GM23338 (cell line): ENCODE measurements at regions not wholly inside any gene's neighbourhood (a gene's known extent, or its start where the extent isn't known, plus 50 kb on each side); places are given as distances from the start of the nearest gene placed in this dataset.

Experiments used
- ATAC-seq: fragments of 200-7000 bp; cut with Tn5 transposase; 3 replicates; pipeline ENCODE4 v1.9.1; 2020
- DNase-seq: peaks from one replicate; pipeline ENCODE4 v3.0.0-alpha.2; 2015; ENCODE audit warnings: low spot score
- H2AFZ ChIP-seq: fragments of 200-600 bp; sonication (generic); 2 replicates; pipeline ENCODE4 v1.8.0; 2016; ENCODE audit warnings: antibody characterized with exemption, mild to moderate bottlenecking, moderate library complexity
- H3F3A ChIP-seq: fragments of 200-600 bp; sonication (generic); replicated peaks from 2 replicates; pipeline ENCODE4 v1.8.0; 2017; ENCODE audit warnings: antibody characterized with exemption, mixed run types, low read depth
- H3K27ac ChIP-seq: fragments of 200-600 bp; sonication (generic); 2 replicates; pipeline ENCODE4 v1.6.1; 2016; ENCODE audit warnings: low read depth
- H3K27me3 ChIP-seq: fragments of 200-600 bp; sonication (generic); 2 replicates; pipeline ENCODE4 v1.8.0; 2016; ENCODE audit warnings: mild to moderate bottlenecking, mixed run types, moderate library complexity; ENCODE audit not compliant: insufficient read depth
- H3K36me3 ChIP-seq: fragments of 200-600 bp; sonication (generic); 2 replicates; pipeline ENCODE4 v1.8.0; 2016; ENCODE audit warnings: mild to moderate bottlenecking; ENCODE audit not compliant: insufficient read depth
- H3K4me1 ChIP-seq: fragments of 200-600 bp; sonication (generic); 2 replicates; pipeline ENCODE4 v1.8.0; 2016; ENCODE audit warnings: mild to moderate bottlenecking, moderate library complexity; ENCODE audit not compliant: insufficient read depth
- H3K4me2 ChIP-seq: fragments of 200-600 bp; sonication (generic); 2 replicates; pipeline ENCODE4 v1.7.1; 2017; ENCODE audit warnings: mixed run types
- H3K4me3 ChIP-seq: fragments of 200-600 bp; sonication (generic); 2 replicates; pipeline ENCODE4 v1.6.1; 2016; ENCODE audit warnings: mixed run types
- H3K79me2 ChIP-seq: fragments of 200-600 bp; sonication (generic); replicated peaks from 2 replicates; pipeline ENCODE4 v1.8.0; 2017; ENCODE audit warnings: mild to moderate bottlenecking; ENCODE audit not compliant: insufficient read depth
- H3K9me2 ChIP-seq: fragments of 200-600 bp; sonication (generic); 2 replicates; pipeline ENCODE4 v1.8.0; 2017; ENCODE audit not compliant: insufficient read depth
- H4K20me1 ChIP-seq: fragments of 200-600 bp; sonication (generic); replicated peaks from 2 replicates; pipeline ENCODE4 v1.8.0; 2017; ENCODE audit warnings: mild to moderate bottlenecking; ENCODE audit not compliant: insufficient read depth
- H3K27ac Mint-ChIP-seq: 2 replicates; pipeline ENCODE4 v1.8.0; 2020; ENCODE audit warnings: inconsistent platforms, mild to moderate bottlenecking, moderate library complexity, mixed read lengths
- H3K27me3 Mint-ChIP-seq: 3 replicates; pipeline ENCODE4 v1.8.0; 2022; ENCODE audit warnings: low read depth, mild to moderate bottlenecking, moderate library complexity, mixed read lengths, inconsistent platforms; ENCODE audit not compliant: insufficient read depth, poor library complexity
- H3K36me3 Mint-ChIP-seq: 3 replicates; pipeline ENCODE4 v1.8.0; 2021; ENCODE audit warnings: low read depth, mild to moderate bottlenecking, inconsistent platforms, moderate library complexity, mixed read lengths
- H3K4me1 Mint-ChIP-seq: 3 replicates; pipeline ENCODE4 v1.8.0; 2020; ENCODE audit warnings: mild to moderate bottlenecking, inconsistent platforms, mixed read lengths
- H3K4me3 Mint-ChIP-seq: 3 replicates; pipeline ENCODE4 v1.8.0; 2021; ENCODE audit warnings: moderate library complexity, mild to moderate bottlenecking, inconsistent platforms, mixed read lengths
- H3K9me3 Mint-ChIP-seq: 3 replicates; pipeline ENCODE4 v1.8.0; 2020; ENCODE audit warnings: moderate library complexity, mild to moderate bottlenecking, inconsistent platforms, mixed read lengths
- JUNB ChIP-seq: IDR thresholded peaks from one replicate; pipeline ENCODE4 v1.6.1; 2016; ENCODE audit warnings: antibody characterized with exemption; ENCODE audit not compliant: unreplicated experiment
- NANOG ChIP-seq: IDR thresholded peaks from 2 replicates; pipeline ENCODE4 v1.6.1; 2016; ENCODE audit warnings: antibody characterized with exemption, borderline replicate concordance
- POLR2AphosphoS5 ChIP-seq: IDR thresholded peaks from 2 replicates; pipeline ENCODE4 v1.6.1; 2016; ENCODE audit warnings: antibody characterized with exemption, low read depth
- ZNF114 ChIP-seq: fragments of 250-450 bp; sonication (Bioruptor Pico); IDR thresholded peaks from 2 replicates; pipeline ENCODE4 v1.5.0; 2020; ENCODE audit warnings: mild to moderate bottlenecking, moderate library complexity
- TF ChIP-seq, protein P1 (sequence below): IDR thresholded peaks from 2 replicates; pipeline ENCODE4 v1.6.1; 2016; ENCODE audit warnings: antibody characterized with exemption
- TF ChIP-seq, protein P2 (sequence below): fragments of 250-450 bp; sonication (Bioruptor Pico); IDR thresholded peaks from 2 replicates; pipeline ENCODE4 v1.5.0; 2020; ENCODE audit warnings: mild to moderate bottlenecking, moderate library complexity
- TF ChIP-seq, protein P3 (sequence below): IDR thresholded peaks from one replicate; pipeline ENCODE4 v1.6.1; 2018; ENCODE audit warnings: antibody characterized with exemption; ENCODE audit not compliant: unreplicated experiment

DNA sequence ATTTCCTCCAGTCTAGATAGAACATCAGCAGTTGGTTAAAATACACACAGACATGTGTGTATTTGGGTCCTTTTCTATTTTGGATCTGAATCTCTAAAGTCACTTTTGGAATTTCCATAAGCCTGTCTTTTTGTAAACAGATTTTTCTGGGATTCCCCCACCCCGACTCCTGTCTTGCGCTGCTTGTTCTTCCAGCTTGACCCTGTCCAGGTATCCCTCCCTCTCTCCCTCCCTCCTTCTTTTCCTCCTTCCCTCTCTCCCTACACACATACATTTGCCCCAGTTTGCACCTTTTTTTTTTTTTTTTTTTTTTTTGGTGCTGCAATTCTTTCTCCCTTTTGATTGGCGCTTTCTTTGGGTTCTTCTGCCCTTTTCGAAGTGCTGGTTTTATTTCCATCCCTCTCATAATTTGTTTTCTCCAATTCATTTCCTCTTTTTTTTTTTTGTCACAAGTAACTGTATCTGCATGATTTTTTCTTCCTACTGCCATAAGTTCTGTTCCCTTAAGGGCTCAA, 114.8 kb upstream of the SERTAD2 start:
- H3K36me3 ChIP-seq, result no peaks in the 10 kb centered on the region
- peaks cover 10% of the 10 kb centered on the region for H3K4me1 ChIP-seq
- H3K27me3 Mint-ChIP-seq, result peaks cover 20% of the 10 kb centered on the region
- H3K27me3 ChIP-seq, result peaks cover 68% of the 10 kb centered on the region
- no peaks in the 10 kb centered on the region for H4K20me1 ChIP-seq
- H3K4me3 ChIP-seq, result peak overlapping the region; percentile 63
- TF ChIP-seq NANOG (no peak), POLR2AphosphoS5 (no peak), ZNF114 (no peak), JUNB (no peak)
- TF ChIP-seq, protein P1, sequence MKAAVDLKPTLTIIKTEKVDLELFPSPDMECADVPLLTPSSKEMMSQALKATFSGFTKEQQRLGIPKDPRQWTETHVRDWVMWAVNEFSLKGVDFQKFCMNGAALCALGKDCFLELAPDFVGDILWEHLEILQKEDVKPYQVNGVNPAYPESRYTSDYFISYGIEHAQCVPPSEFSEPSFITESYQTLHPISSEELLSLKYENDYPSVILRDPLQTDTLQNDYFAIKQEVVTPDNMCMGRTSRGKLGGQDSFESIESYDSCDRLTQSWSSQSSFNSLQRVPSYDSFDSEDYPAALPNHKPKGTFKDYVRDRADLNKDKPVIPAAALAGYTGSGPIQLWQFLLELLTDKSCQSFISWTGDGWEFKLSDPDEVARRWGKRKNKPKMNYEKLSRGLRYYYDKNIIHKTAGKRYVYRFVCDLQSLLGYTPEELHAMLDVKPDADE, result no peak
- TF ChIP-seq, protein P2, sequence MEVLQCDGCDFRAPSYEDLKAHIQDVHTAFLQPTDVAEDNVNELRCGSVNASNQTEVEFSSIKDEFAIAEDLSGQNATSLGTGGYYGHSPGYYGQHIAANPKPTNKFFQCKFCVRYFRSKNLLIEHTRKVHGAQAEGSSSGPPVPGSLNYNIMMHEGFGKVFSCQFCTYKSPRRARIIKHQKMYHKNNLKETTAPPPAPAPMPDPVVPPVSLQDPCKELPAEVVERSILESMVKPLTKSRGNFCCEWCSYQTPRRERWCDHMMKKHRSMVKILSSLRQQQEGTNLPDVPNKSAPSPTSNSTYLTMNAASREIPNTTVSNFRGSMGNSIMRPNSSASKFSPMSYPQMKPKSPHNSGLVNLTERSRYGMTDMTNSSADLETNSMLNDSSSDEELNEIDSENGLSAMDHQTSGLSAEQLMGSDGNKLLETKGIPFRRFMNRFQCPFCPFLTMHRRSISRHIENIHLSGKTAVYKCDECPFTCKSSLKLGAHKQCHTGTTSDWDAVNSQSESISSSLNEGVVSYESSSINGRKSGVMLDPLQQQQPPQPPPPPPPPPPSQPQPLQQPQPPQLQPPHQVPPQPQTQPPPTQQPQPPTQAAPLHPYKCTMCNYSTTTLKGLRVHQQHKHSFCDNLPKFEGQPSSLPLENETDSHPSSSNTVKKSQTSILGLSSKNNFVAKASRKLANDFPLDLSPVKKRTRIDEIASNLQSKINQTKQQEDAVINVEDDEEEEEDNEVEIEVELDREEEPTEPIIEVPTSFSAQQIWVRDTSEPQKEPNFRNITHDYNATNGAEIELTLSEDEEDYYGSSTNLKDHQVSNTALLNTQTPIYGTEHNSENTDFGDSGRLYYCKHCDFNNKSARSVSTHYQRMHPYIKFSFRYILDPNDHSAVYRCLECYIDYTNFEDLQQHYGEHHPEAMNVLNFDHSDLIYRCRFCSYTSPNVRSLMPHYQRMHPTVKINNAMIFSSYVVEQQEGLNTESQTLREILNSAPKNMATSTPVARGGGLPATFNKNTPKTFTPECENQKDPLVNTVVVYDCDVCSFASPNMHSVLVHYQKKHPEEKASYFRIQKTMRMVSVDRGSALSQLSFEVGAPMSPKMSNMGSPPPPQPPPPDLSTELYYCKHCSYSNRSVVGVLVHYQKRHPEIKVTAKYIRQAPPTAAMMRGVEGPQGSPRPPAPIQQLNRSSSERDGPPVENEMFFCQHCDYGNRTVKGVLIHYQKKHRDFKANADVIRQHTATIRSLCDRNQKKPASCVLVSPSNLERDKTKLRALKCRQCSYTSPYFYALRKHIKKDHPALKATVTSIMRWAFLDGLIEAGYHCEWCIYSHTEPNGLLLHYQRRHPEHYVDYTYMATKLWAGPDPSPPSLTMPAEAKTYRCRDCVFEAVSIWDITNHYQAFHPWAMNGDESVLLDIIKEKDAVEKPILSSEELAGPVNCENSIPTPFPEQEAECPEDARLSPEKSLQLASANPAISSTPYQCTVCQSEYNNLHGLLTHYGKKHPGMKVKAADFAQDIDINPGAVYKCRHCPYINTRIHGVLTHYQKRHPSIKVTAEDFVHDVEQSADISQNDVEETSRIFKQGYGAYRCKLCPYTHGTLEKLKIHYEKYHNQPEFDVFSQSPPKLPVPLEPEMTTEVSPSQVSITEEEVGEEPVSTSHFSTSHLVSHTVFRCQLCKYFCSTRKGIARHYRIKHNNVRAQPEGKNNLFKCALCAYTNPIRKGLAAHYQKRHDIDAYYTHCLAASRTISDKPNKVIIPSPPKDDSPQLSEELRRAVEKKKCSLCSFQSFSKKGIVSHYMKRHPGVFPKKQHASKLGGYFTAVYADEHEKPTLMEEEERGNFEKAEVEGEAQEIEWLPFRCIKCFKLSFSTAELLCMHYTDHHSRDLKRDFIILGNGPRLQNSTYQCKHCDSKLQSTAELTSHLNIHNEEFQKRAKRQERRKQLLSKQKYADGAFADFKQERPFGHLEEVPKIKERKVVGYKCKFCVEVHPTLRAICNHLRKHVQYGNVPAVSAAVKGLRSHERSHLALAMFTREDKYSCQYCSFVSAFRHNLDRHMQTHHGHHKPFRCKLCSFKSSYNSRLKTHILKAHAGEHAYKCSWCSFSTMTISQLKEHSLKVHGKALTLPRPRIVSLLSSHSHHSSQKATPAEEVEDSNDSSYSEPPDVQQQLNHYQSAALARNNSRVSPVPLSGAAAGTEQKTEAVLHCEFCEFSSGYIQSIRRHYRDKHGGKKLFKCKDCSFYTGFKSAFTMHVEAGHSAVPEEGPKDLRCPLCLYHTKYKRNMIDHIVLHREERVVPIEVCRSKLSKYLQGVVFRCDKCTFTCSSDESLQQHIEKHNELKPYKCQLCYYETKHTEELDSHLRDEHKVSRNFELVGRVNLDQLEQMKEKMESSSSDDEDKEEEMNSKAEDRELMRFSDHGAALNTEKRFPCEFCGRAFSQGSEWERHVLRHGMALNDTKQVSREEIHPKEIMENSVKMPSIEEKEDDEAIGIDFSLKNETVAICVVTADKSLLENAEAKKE (CRISPR knock-in tag), result no peak
- TF ChIP-seq, protein P3, sequence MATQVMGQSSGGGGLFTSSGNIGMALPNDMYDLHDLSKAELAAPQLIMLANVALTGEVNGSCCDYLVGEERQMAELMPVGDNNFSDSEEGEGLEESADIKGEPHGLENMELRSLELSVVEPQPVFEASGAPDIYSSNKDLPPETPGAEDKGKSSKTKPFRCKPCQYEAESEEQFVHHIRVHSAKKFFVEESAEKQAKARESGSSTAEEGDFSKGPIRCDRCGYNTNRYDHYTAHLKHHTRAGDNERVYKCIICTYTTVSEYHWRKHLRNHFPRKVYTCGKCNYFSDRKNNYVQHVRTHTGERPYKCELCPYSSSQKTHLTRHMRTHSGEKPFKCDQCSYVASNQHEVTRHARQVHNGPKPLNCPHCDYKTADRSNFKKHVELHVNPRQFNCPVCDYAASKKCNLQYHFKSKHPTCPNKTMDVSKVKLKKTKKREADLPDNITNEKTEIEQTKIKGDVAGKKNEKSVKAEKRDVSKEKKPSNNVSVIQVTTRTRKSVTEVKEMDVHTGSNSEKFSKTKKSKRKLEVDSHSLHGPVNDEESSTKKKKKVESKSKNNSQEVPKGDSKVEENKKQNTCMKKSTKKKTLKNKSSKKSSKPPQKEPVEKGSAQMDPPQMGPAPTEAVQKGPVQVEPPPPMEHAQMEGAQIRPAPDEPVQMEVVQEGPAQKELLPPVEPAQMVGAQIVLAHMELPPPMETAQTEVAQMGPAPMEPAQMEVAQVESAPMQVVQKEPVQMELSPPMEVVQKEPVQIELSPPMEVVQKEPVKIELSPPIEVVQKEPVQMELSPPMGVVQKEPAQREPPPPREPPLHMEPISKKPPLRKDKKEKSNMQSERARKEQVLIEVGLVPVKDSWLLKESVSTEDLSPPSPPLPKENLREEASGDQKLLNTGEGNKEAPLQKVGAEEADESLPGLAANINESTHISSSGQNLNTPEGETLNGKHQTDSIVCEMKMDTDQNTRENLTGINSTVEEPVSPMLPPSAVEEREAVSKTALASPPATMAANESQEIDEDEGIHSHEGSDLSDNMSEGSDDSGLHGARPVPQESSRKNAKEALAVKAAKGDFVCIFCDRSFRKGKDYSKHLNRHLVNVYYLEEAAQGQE, result no peak
- H3K4me3 Mint-ChIP-seq, result peak overlapping the region; percentile 84
- no peaks in the 10 kb centered on the region for H3K79me2 ChIP-seq
- no peaks in the 10 kb centered on the region for H3K9me2 ChIP-seq
- no peaks in the 10 kb centered on the region for H3F3A ChIP-seq
- H3K4me1 Mint-ChIP-seq, result peaks cover 17% of the 10 kb centered on the region
- ATAC-seq (peak; percentile 30), DNase-seq (peak; percentile 28)
- no peak overlapping the region for H3K27ac Mint-ChIP-seq
- peak overlapping the region; percentile 99 for H2AFZ ChIP-seq
- no peak overlapping the region for H3K27ac ChIP-seq
- no peaks in the 10 kb centered on the region for H3K9me3 Mint-ChIP-seq
- no peaks in the 10 kb centered on the region; the same call in 2 of the 3 replicates for H3K36me3 Mint-ChIP-seq
- peak overlapping the region; percentile 88 for H3K4me2 ChIP-seq
